WERI-Rb-1 (cell line): ENCODE measurements at regions not wholly inside any gene's neighbourhood (a gene's known extent, or its start where the extent isn't known, plus 50 kb on each side); places are given as distances from the start of the nearest gene placed in this dataset.
"Not testable (repeated sequence)": the region's sequence is repeated elsewhere in the genome, so short reads cannot be mapped to it uniquely, and the experiment has no call there.

ENCODE experiments used
- DNase-seq: peaks from one replicate; pipeline ENCODE4 v3.0.0-alpha.2; 2020
- H3K27ac ChIP-seq: fragments of 250-450 bp; sonication (Bioruptor Pico); 2 replicates; pipeline ENCODE4 v1.5.1; 2020; ENCODE audit warnings: mild to moderate bottlenecking, moderate library complexity
- H3K27me3 ChIP-seq: fragments of 250-450 bp; sonication (Bioruptor Pico); 2 replicates; pipeline ENCODE4 v1.5.1; 2021; ENCODE audit warnings: mild to moderate bottlenecking, low read depth, moderate library complexity; ENCODE audit not compliant: insufficient read depth, severe bottlenecking
- H3K36me3 ChIP-seq: fragments of 250-450 bp; sonication (Bioruptor Pico); 2 replicates; pipeline ENCODE4 v1.5.1; 2020; ENCODE audit warnings: mild to moderate bottlenecking, moderate library complexity
- H3K4me3 ChIP-seq: 2 replicates; pipeline ENCODE4 v1.5.1; 2011; ENCODE audit warnings: low read depth, mild to moderate bottlenecking, control low read depth, low read length
- H3K9me3 ChIP-seq: fragments of 250-450 bp; sonication (Bioruptor Pico); 2 replicates; pipeline ENCODE4 v1.5.1; 2021; ENCODE audit warnings: mild to moderate bottlenecking, moderate library complexity; ENCODE audit not compliant: severe bottlenecking
- CTCF ChIP-seq: IDR thresholded peaks from 2 replicates; pipeline ENCODE4 v1.5.1; 2011; ENCODE audit warnings: low read depth, mild to moderate bottlenecking, control low read depth, inconsistent platforms, low read length

GRCh38 chr6:102773636-102774035, 1380.1 kb downstream of the GRIK2 start:
- no peak for DNase-seq
- H3K9me3 ChIP-seq: no peaks in the 10 kb centered on the region
- H3K27ac ChIP-seq: no peak overlapping the region
- H3K4me3 ChIP-seq: no peak overlapping the region
- no peaks in the 10 kb centered on the region for H3K36me3 ChIP-seq
- H3K27me3 ChIP-seq: no peaks in the 10 kb centered on the region
- no peak for TF ChIP-seq CTCF

DNA sequence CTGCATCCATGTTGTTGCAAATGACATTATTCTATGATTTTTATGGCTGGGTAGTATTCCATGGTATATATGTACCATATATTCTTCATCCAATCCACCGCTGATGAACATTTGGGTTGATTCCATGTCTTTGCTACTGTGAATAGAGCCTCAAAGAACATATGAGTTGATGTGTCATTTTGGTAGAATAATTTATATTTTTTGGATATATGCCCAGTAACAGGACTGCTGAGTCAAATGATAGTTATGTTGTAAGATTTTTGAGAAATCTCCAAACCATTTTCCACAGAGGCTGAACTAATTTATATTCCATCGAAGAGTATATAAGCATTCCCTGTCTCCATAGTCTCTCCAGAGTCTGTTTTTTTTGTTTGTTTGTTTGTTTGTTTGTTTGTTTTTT, 1373.5 kb downstream of the GRIK2 start:
- no peak overlapping the region for H3K4me3 ChIP-seq
- no peak overlapping the region for H3K27ac ChIP-seq
- TF ChIP-seq CTCF: no peak
- H3K36me3 ChIP-seq: no peaks in the 10 kb centered on the region
- no peaks in the 10 kb centered on the region for H3K9me3 ChIP-seq
- no peaks in the 10 kb centered on the region for H3K27me3 ChIP-seq
- DNase-seq: no peak

DNA sequence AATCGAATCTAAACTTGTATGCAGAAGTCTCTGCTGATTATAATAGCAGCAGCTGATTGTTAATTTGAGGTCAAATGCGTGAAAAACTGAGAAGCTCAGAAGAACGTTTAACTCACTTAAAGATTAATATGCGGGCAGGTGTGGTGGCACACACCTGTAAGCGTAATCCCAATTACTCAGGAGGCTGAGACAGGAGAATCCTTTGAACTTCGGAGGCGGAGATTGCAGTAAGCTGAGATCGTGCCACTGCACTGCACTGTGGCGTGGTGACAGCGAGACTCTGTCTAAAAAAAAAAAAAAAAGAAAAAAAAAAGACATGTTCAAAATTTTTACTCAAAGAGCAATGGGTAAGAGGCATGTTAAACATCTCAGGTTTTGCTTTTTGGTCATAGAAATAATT, 1370.8 kb downstream of the GRIK2 start:
- TF ChIP-seq CTCF: no peak
- Histone ChIP-seq H3K27me3 (no peaks in the 10 kb centered on the region), H3K9me3 (no peaks in the 10 kb centered on the region), H3K4me3 (no peak overlapping the region), H3K27ac (no peak overlapping the region), H3K36me3 (no peaks in the 10 kb centered on the region)
- DNase-seq: no peak

DNA sequence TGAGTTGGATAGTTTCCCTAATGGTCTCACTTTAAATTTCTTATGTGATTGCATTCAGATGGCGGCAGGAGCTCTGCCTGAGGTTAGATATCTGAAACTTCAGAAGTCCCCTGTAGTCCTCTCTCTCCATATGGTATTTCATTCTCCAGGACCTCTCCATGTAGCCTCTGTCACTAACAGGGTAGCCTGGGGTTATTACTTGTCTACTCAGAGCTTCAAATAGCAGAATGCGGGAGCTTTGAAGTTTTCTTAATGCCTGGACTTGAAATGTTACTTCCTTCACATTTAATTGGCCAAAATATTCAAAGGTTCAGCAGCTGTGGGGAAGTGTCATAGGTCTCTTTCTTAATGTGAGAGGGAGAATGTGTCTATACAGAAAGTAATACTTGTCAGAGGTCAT, 1370.4 kb downstream of the GRIK2 start:
- Histone ChIP-seq H3K36me3 (no peaks in the 10 kb centered on the region), H3K27ac (no peak overlapping the region), H3K4me3 (no peak overlapping the region), H3K9me3 (no peaks in the 10 kb centered on the region), H3K27me3 (no peaks in the 10 kb centered on the region)
- DNase-seq: no peak
- TF ChIP-seq CTCF: no peak

- no peaks in the 10 kb centered on the region for H3K27me3 ChIP-seq
- TF ChIP-seq CTCF: no peak
- DNase-seq: no peak
- no peak overlapping the region for H3K27ac ChIP-seq
- no peak overlapping the region for H3K4me3 ChIP-seq
- H3K36me3 ChIP-seq: no peaks in the 10 kb centered on the region
- no peaks in the 10 kb centered on the region for H3K9me3 ChIP-seq
These were observed 1368.4 kb downstream of the GRIK2 start for GRCh38 chr6:102761872-102762271.

DNA sequence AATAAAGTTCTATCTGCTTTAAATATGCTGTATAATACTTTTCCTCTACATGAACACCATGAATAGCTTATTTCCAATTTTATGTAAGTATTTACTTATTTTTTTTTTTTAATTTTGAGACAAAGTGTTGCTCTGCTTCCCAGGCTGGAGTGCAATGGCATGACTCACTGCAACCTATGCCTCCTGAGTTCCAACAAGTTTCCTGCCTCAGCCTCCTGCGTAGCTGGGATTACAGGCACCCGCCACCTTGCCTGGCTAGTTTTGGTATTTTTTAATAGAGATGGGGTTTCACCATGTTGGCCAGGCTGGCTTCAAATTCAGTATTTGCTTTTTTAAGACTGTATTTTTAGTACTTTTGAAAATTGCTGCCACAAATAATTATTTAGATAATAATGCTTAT, 1365.9 kb downstream of the GRIK2 start:
- TF ChIP-seq CTCF: no peak

GRCh38 chr6:102758536-102758935, 1365.0 kb downstream of the GRIK2 start:
- H3K9me3 ChIP-seq, H3K36me3 ChIP-seq, H3K27me3 ChIP-seq, DNase-seq, H3K4me3 ChIP-seq, H3K27ac ChIP-seq: not testable (repeated sequence)

More for the DNA sequence above, 1365.9 kb downstream of the GRIK2 start:
- Histone ChIP-seq H3K27ac (no peak overlapping the region), H3K36me3 (no peaks in the 10 kb centered on the region), H3K4me3 (no peak overlapping the region), H3K27me3 (no peaks in the 10 kb centered on the region), H3K9me3 (no peaks in the 10 kb centered on the region)
- DNase-seq: no peak
